ENCODE measurements at regions not wholly inside any gene's neighbourhood (a gene's known extent, or its start where the extent isn't known, plus 50 kb on each side); places are given as distances from the start of the nearest gene placed in this dataset.

GRCh38 chr16:35711958-35712357 is 2252.5 kb downstream of the TP53TG3F start:
- ChIA-PET POLR2A (no interaction called here), CTCF (no interaction called here)
- TF ChIP-seq CTCF (IDR thresholded peaks at IDR 0.05; ENCODE audit: control extremely low read depth, extremely low read depth, low read depth, missing control alignments): no peak
- DNase-seq (ENCODE audit: extremely low spot score): no peak

GRCh38 chr16:35713762-35714650 is 2254.6 kb downstream of the TP53TG3F start:
- no peak for DNase-seq (ENCODE audit: extremely low spot score)
- ChIA-PET CTCF (no interaction called here), POLR2A (no interaction called here)
- no peak for TF ChIP-seq CTCF (IDR thresholded peaks at IDR 0.05; ENCODE audit: control extremely low read depth, extremely low read depth, low read depth, missing control alignments)

GRCh38 chr16:35714665-35715064 is 2255.3 kb downstream of the TP53TG3F start:
- TF ChIP-seq CTCF (IDR thresholded peaks at IDR 0.05; ENCODE audit: control extremely low read depth, extremely low read depth, low read depth, missing control alignments): no peak
- ChIA-PET CTCF (no interaction called here), POLR2A (no interaction called here)
- DNase-seq (ENCODE audit: extremely low spot score): no peak

GRCh38 chr16:35724551-35724950 is 2265.1 kb downstream of the TP53TG3F start:
- TF ChIP-seq CTCF (IDR thresholded peaks at IDR 0.05; ENCODE audit: control extremely low read depth, extremely low read depth, low read depth, missing control alignments): no peak
- POLR2A ChIA-PET: no interaction called here
- CTCF ChIA-PET: no interaction called here
- DNase-seq (ENCODE audit: extremely low spot score): no peak

GRCh38 chr16:35725949-35726348 is 2266.5 kb downstream of the TP53TG3F start:
- no peak for DNase-seq (ENCODE audit: extremely low spot score)
- CTCF ChIA-PET: no interaction called here
- POLR2A ChIA-PET: no interaction called here
- TF ChIP-seq CTCF (IDR thresholded peaks at IDR 0.05; ENCODE audit: control extremely low read depth, extremely low read depth, low read depth, missing control alignments): no peak

GRCh38 chr16:35730251-35730650 is 2270.8 kb downstream of the TP53TG3F start:
- no peak for TF ChIP-seq CTCF (IDR thresholded peaks at IDR 0.05; ENCODE audit: control extremely low read depth, extremely low read depth, low read depth, missing control alignments)
- ChIA-PET CTCF (no interaction called here), POLR2A (no interaction called here)
- no peak for DNase-seq (ENCODE audit: extremely low spot score)
